ENCODE measurements at regions not wholly inside any gene's neighbourhood (a gene's known extent, or its start where the extent isn't known, plus 50 kb on each side); places are given as distances from the start of the nearest gene placed in this dataset.

DNA sequence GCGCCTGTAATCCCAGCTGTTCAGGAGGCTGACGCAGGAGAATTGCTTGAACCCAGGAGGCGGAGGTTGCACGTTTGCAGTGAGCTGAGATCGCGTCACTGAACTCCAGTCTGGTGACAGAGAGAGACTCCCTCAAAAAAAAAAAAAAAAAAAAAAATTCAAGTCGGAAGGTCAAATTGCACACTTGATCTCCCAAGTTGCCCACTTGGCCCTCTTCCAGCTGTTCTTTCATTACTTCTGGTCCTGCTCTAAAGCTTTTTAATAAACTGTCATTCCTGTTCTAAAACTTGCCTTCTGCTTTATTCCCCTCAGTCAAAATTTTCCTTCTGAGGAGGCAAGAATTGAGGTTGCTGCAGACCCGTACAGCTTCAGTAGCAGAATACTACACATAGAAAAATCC is 2358.0 kb downstream of the ARAP2 start:
- TF ChIP-seq POLR2A (IDR thresholded peaks at IDR 0.05) = no peak
- TF ChIP-seq, protein P1, sequence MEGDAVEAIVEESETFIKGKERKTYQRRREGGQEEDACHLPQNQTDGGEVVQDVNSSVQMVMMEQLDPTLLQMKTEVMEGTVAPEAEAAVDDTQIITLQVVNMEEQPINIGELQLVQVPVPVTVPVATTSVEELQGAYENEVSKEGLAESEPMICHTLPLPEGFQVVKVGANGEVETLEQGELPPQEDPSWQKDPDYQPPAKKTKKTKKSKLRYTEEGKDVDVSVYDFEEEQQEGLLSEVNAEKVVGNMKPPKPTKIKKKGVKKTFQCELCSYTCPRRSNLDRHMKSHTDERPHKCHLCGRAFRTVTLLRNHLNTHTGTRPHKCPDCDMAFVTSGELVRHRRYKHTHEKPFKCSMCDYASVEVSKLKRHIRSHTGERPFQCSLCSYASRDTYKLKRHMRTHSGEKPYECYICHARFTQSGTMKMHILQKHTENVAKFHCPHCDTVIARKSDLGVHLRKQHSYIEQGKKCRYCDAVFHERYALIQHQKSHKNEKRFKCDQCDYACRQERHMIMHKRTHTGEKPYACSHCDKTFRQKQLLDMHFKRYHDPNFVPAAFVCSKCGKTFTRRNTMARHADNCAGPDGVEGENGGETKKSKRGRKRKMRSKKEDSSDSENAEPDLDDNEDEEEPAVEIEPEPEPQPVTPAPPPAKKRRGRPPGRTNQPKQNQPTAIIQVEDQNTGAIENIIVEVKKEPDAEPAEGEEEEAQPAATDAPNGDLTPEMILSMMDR (IDR thresholded peaks at IDR 0.05) = no peak

Measured in right lobe of liver (tissue), 4 donors.